ENCODE measurements at regions not wholly inside any gene's neighbourhood (a gene's known extent, or its start where the extent isn't known, plus 50 kb on each side); places are given as distances from the start of the nearest gene placed in this dataset.

- no peak overlapping the region for H3K27ac Mint-ChIP-seq
- Histone ChIP-seq H3K79me2 (ENCODE audit: insufficient read depth, low read length) (no peaks in the 10 kb centered on the region), H3K56ac (ENCODE audit: insufficient read length, low read depth, low read length) (no peak overlapping the region), H2BK5ac (ENCODE audit: insufficient read length, low read length) (no peak overlapping the region), H3K27me3 (ENCODE audit: insufficient read depth, low read length) (no peaks in the 10 kb centered on the region; the same call in 1 of the 2 replicates), H3K14ac (ENCODE audit: insufficient read depth, low read length) (no peak overlapping the region), H3K79me1 (ENCODE audit: insufficient read depth, low read depth, low read length, poor library complexity, severe bottlenecking) (no peaks in the 10 kb centered on the region), H2AFZ (ENCODE audit: low read length) (no peak overlapping the region), H2BK120ac (ENCODE audit: low read depth, low read length, poor library complexity, severe bottlenecking) (no peak overlapping the region), H3K23me2 (ENCODE audit: insufficient read length, low read depth, low read length, poor library complexity, severe bottlenecking) (no peaks in the 10 kb centered on the region), H4K20me1 (ENCODE audit: control insufficient read depth, insufficient read depth, insufficient read length) (no peaks in the 10 kb centered on the region), H2AK5ac (ENCODE audit: insufficient read length, low read length) (no peak overlapping the region), H2BK12ac (ENCODE audit: insufficient read length, low read depth, low read length) (no peak overlapping the region), H4K8ac (replicated peaks; ENCODE audit: insufficient read length, low read depth, low read length) (no peak overlapping the region), H2BK15ac (ENCODE audit: low read depth, low read length) (no peak overlapping the region), H2BK20ac (ENCODE audit: low read depth, low read length, poor library complexity, severe bottlenecking) (no peak overlapping the region), H3T11ph (ENCODE audit: low read length) (no peak overlapping the region), H3K23ac (ENCODE audit: insufficient read length, low read depth, low read length) (no peak overlapping the region), H3K9ac (ENCODE audit: extremely low read depth, insufficient read length, low read length) (no peak overlapping the region), H4K91ac (ENCODE audit: insufficient read length, low read depth, low read length) (no peak overlapping the region), H3K4ac (ENCODE audit: low read depth, low read length) (no peak overlapping the region), H4K5ac (ENCODE audit: insufficient read length, low read depth, low read length) (no peak overlapping the region), H3K18ac (ENCODE audit: insufficient read length, low read depth, low read length) (no peak overlapping the region), H3K9me3 (ENCODE audit: control insufficient read depth, low read depth, low read length) (peaks cover 8% of the 10 kb centered on the region), H3K4me1 (ENCODE audit: insufficient read depth, low read length) (no peaks in the 10 kb centered on the region), H3K4me2 (ENCODE audit: insufficient read depth, insufficient read length, low read length) (no peak overlapping the region), H3K27ac (ENCODE audit: insufficient read length, low read depth, low read length) (no peak overlapping the region)
- no peak overlapping the region for H3K4me3 Mint-ChIP-seq
- H3K9me3 Mint-ChIP-seq: peaks cover 48 to 52% of the 10 kb centered on the region in 2 experiments
- no peak for TF ChIP-seq CTCF (conservative IDR thresholded peaks at IDR 0.05)
- WGBS (ENCODE audit: extremely low coverage, insufficient read length, low lambda C conversion rate): no CpG with 5 or more reads among the region's 27 CpGs
- peaks cover 4 to 27% (median 21%) of the 10 kb centered on the region in 3 experiments; a peak in 5 of 7 replicates for H3K36me3 Mint-ChIP-seq (ENCODE audit: insufficient read depth in 1 of 3, low read depth in 3 of 3)
- no peaks in the 10 kb centered on the region for H3K4me1 Mint-ChIP-seq
- no peak for DNase-seq
- H3K27me3 Mint-ChIP-seq (ENCODE audit: low read depth): peaks cover 21% of the 10 kb centered on the region
Observed at GRCh38 chr2:215207791-215208367, 69.5 kb upstream of the ABCA12 start.

All from H9 (cell line).